H9 (cell line): ENCODE measurements at regions not wholly inside any gene's neighbourhood (a gene's known extent, or its start where the extent isn't known, plus 50 kb on each side); places are given as distances from the start of the nearest gene placed in this dataset.

Experiments used
- DNase-seq: peaks from one replicate; pipeline ENCODE4 v3.0.0-alpha.2; 2017
- H2AFZ ChIP-seq: one replicate; pipeline ENCODE4 v1.6.1; 2013; ENCODE audit warnings: mild to moderate bottlenecking, low read length, control low read depth, moderate library complexity
- H2AK5ac ChIP-seq: 2 replicates; pipeline ENCODE4 v1.6.1; 2013; ENCODE audit warnings: low read length, control low read depth, mixed read lengths; ENCODE audit not compliant: insufficient read length
- H2BK120ac ChIP-seq: one replicate; pipeline ENCODE4 v1.6.1; 2013; ENCODE audit warnings: low read depth, mild to moderate bottlenecking, low read length, control low read depth, inconsistent platforms; ENCODE audit not compliant: poor library complexity, severe bottlenecking
- H2BK12ac ChIP-seq: 2 replicates; pipeline ENCODE4 v1.6.1; 2013; ENCODE audit warnings: low read length, control low read depth, mixed read lengths, low read depth; ENCODE audit not compliant: insufficient read length
- H2BK15ac ChIP-seq: 2 replicates; pipeline ENCODE4 v1.6.1; 2013; ENCODE audit warnings: low read depth, low read length, control low read depth
- H2BK20ac ChIP-seq: one replicate; pipeline ENCODE4 v1.6.1; 2013; ENCODE audit warnings: low read depth, mild to moderate bottlenecking, low read length, control low read depth, inconsistent platforms; ENCODE audit not compliant: poor library complexity, severe bottlenecking
- H2BK5ac ChIP-seq: 2 replicates; pipeline ENCODE4 v1.6.1; 2013; ENCODE audit warnings: low read length, control low read depth, mixed read lengths; ENCODE audit not compliant: insufficient read length
- H3K14ac ChIP-seq: 2 replicates; pipeline ENCODE4 v1.6.1; 2013; ENCODE audit warnings: low read length, control low read depth; ENCODE audit not compliant: insufficient read depth
- H3K18ac ChIP-seq: 2 replicates; pipeline ENCODE4 v1.6.1; 2013; ENCODE audit warnings: low read depth, mild to moderate bottlenecking, mixed read lengths, low read length, control low read depth; ENCODE audit not compliant: insufficient read length
- H3K23ac ChIP-seq: 2 replicates; pipeline ENCODE4 v1.6.1; 2013; ENCODE audit warnings: low read length, control low read depth, mixed read lengths, low read depth; ENCODE audit not compliant: insufficient read length
- H3K23me2 ChIP-seq: 2 replicates; pipeline ENCODE4 v1.6.1; 2013; ENCODE audit warnings: low read depth, mild to moderate bottlenecking, mixed read lengths, low read length, control low read depth; ENCODE audit not compliant: insufficient read length, poor library complexity, severe bottlenecking
- H3K27ac ChIP-seq: 2 replicates; pipeline ENCODE4 v1.5.1; 2013; ENCODE audit warnings: low read length, control low read depth, mixed read lengths, low read depth; ENCODE audit not compliant: insufficient read length
- H3K27me3 ChIP-seq: 2 replicates; pipeline ENCODE4 v1.6.1; 2013; ENCODE audit warnings: low read length, control low read depth, inconsistent platforms; ENCODE audit not compliant: insufficient read depth
- H3K4ac ChIP-seq: 2 replicates; pipeline ENCODE4 v1.6.1; 2013; ENCODE audit warnings: low read depth, mild to moderate bottlenecking, control low read depth, inconsistent platforms, low read length, moderate library complexity
- H3K4me1 ChIP-seq: 2 replicates; pipeline ENCODE4 v1.6.1; 2013; ENCODE audit warnings: low read length, control low read depth, inconsistent platforms; ENCODE audit not compliant: insufficient read depth
- H3K4me2 ChIP-seq: 2 replicates; pipeline ENCODE4 v1.6.1; 2013; ENCODE audit warnings: low read length, control low read depth, mixed read lengths; ENCODE audit not compliant: insufficient read length, insufficient read depth
- H3K56ac ChIP-seq: 2 replicates; pipeline ENCODE4 v1.6.1; 2013; ENCODE audit warnings: low read depth, mild to moderate bottlenecking, mixed read lengths, low read length, control low read depth; ENCODE audit not compliant: insufficient read length
- H3K79me1 ChIP-seq: 2 replicates; pipeline ENCODE4 v1.6.1; 2013; ENCODE audit warnings: low read depth, mild to moderate bottlenecking, moderate library complexity, low read length, control low read depth, inconsistent platforms; ENCODE audit not compliant: insufficient read depth, poor library complexity, severe bottlenecking
- H3K79me2 ChIP-seq: 2 replicates; pipeline ENCODE4 v1.6.1; 2013; ENCODE audit warnings: low read length, control low read depth, inconsistent platforms; ENCODE audit not compliant: insufficient read depth
- H3K9ac ChIP-seq: 2 replicates; pipeline ENCODE4 v1.6.1; 2013; ENCODE audit warnings: low read length, control low read depth, mixed read lengths; ENCODE audit not compliant: insufficient read length; ENCODE audit errors: extremely low read depth
- H3K9me3 ChIP-seq: one replicate; pipeline ENCODE4 v1.6.1; 2013; ENCODE audit warnings: low read depth, low read length, inconsistent platforms; ENCODE audit not compliant: control insufficient read depth
- H3T11ph ChIP-seq: one replicate; pipeline ENCODE4 v1.6.1; 2013; ENCODE audit warnings: mild to moderate bottlenecking, low read length, control low read depth, inconsistent platforms
- H4K20me1 ChIP-seq: one replicate; pipeline ENCODE4 v1.6.1; 2013; ENCODE audit not compliant: control insufficient read depth, insufficient read length, insufficient read depth
- H4K5ac ChIP-seq: 2 replicates; pipeline ENCODE4 v1.6.1; 2013; ENCODE audit warnings: low read depth, mild to moderate bottlenecking, mixed read lengths, low read length, control low read depth; ENCODE audit not compliant: insufficient read length
- H4K8ac ChIP-seq: replicated peaks from 2 replicates; pipeline ENCODE4 v1.6.1; 2013; ENCODE audit warnings: low read length, control low read depth, mixed read lengths, low read depth; ENCODE audit not compliant: insufficient read length
- H4K91ac ChIP-seq: 2 replicates; pipeline ENCODE4 v1.6.1; 2013; ENCODE audit warnings: low read depth, mild to moderate bottlenecking, moderate library complexity, mixed read lengths, low read length, control low read depth; ENCODE audit not compliant: insufficient read length
- H3K27ac Mint-ChIP-seq, 3 experiments: 2 replicates in 2 of 3; 3 replicates in 1 of 3; pipeline ENCODE4 v1.8.0; 2020 to 2021; ENCODE audit warnings: mixed read lengths in 3 of 3, mild to moderate bottlenecking in 1 of 3, moderate library complexity in 1 of 3
- H3K27me3 Mint-ChIP-seq: 2 replicates; pipeline ENCODE4 v1.8.0; 2021; ENCODE audit warnings: low read depth, mild to moderate bottlenecking, moderate library complexity, mixed read lengths
- H3K36me3 Mint-ChIP-seq, 3 experiments: 2 replicates in 2 of 3; 3 replicates in 1 of 3; pipeline ENCODE4 v1.8.0; 2020 to 2021; ENCODE audit warnings: low read depth in 3 of 3, mixed read lengths in 3 of 3; ENCODE audit not compliant: insufficient read depth in 1 of 3
- H3K4me1 Mint-ChIP-seq, 2 experiments: 2 replicates each; pipeline ENCODE4 v1.8.0; 2020; ENCODE audit warnings: mixed read lengths in 2 of 2
- H3K4me3 Mint-ChIP-seq, 2 experiments: 2 replicates in 1 of 2; 3 replicates in 1 of 2; pipeline ENCODE4 v1.8.0; 2020 to 2021; ENCODE audit warnings: mild to moderate bottlenecking in 2 of 2, mixed read lengths in 2 of 2, moderate library complexity in 1 of 2
- H3K9me3 Mint-ChIP-seq, 2 experiments: 2 replicates in 1 of 2; 3 replicates in 1 of 2; pipeline ENCODE4 v1.8.0; 2020; ENCODE audit warnings: mild to moderate bottlenecking in 2 of 2, mixed read lengths in 2 of 2, moderate library complexity in 1 of 2
- CTCF ChIP-seq: fragments of 200-600 bp; sonication (generic); conservative IDR thresholded peaks from 3 replicates; pipeline ENCODE4 v1.8.0; 2021; ENCODE audit warnings: antibody characterized with exemption, mild to moderate bottlenecking
- WGBS: extraction: QIAGEN DNeasy Blood & Tissue Kit; methylation state at CpG from one replicate; pipeline ENCODE4 v1.1.7; 2013; ENCODE audit warnings: missing lambda C conversion rate, low lambda C conversion rate, mixed read lengths; ENCODE audit not compliant: insufficient read length; ENCODE audit errors: extremely low coverage; 5-methylcytosine and 5-hydroxymethylcytosine counted together

DNA sequence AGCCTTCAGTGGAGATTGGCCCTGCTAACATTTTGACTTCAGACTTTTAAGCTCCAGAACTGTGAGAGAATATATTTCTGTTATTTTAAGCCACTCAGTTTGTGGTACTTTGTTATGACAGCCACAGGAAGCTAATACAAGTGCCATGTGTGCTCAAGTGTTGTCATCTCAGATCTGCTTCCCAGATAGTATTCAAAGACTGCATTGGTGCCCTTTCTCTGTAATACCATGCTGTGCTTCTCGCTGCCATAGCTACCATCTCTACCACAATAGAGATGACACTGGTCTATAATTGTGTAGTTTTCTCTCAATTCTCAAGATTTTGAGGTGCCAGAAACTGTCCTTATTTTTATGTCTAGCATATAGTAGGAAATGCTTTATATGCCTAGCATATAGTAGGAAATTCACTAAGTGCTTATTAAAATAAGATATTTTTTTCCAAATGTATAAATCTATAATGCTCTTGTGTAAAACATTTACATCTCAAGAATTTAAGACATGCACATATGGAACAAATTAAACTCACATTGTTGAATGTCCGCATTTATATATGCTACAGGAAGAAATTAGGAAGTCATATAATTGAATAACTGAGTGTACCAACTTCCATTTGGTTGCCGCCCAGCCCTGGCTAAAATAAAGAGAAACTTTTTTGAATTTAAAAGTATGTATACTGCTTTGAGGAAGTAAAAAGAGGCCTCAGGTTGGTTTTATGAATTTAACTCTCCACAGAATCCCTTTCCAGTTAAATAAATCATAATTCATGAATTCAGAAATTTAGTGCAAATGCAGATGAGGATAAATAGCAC, 77.6 kb downstream of the TPBG start:
- no peak overlapping the region for H3K14ac ChIP-seq
- WGBS = no CpG with 5 or more reads among the region's 3 CpGs
- no peak overlapping the region for H2BK20ac ChIP-seq
- H3K79me2 ChIP-seq = no peaks in the 10 kb centered on the region
- H4K5ac ChIP-seq = no peak overlapping the region
- Mint-ChIP-seq H3K36me3 (peaks cover 0 to 2% (median 0%) of the 10 kb centered on the region in 3 experiments; a peak in 1 of 7 replicates), H3K27ac (no peak overlapping the region), H3K4me3 (no peak overlapping the region), H3K4me1 (no peaks in the 10 kb centered on the region), H3K9me3 (no peaks in the 10 kb centered on the region), H3K27me3 (no peaks in the 10 kb centered on the region)
- no peak overlapping the region for H4K8ac ChIP-seq
- no peak for TF ChIP-seq CTCF
- no peaks in the 10 kb centered on the region for H4K20me1 ChIP-seq
- no peak overlapping the region for H2AK5ac ChIP-seq
- H3K23me2 ChIP-seq = no peaks in the 10 kb centered on the region
- no peak overlapping the region for H3K9ac ChIP-seq
- no peaks in the 10 kb centered on the region for H3K9me3 ChIP-seq
- no peak overlapping the region for H3K4ac ChIP-seq
- no peak overlapping the region for H2BK5ac ChIP-seq
- no peak overlapping the region for H3K56ac ChIP-seq
- no peaks in the 10 kb centered on the region for H3K79me1 ChIP-seq
- no peak overlapping the region for H3K18ac ChIP-seq
- no peak overlapping the region for H3K4me2 ChIP-seq
- H2BK15ac ChIP-seq = no peak overlapping the region
- no peak overlapping the region for H2BK120ac ChIP-seq
- H3K27me3 ChIP-seq = no peaks in the 10 kb centered on the region
- H3K23ac ChIP-seq = no peak overlapping the region
- no peak overlapping the region for H3K27ac ChIP-seq
- no peak overlapping the region for H2AFZ ChIP-seq
- H2BK12ac ChIP-seq = no peak overlapping the region
- no peak overlapping the region for H3T11ph ChIP-seq
- no peaks in the 10 kb centered on the region for H3K4me1 ChIP-seq
- no peak for DNase-seq
- H4K91ac ChIP-seq = no peak overlapping the region
